Lower lobe of right lung (tissue), 2 donors: ENCODE measurements at regions not wholly inside any gene's neighbourhood (a gene's known extent, or its start where the extent isn't known, plus 50 kb on each side); places are given as distances from the start of the nearest gene placed in this dataset.

Experiments used
- ATAC-seq, 2 donors: fragments of 200-7000 bp; cut with Tn5 transposase; one replicate each; pipeline ENCODE4 v1.9.1; 2020 to 2022; ENCODE audit warnings: mild to moderate bottlenecking in 2 of 2, moderate library complexity in 2 of 2
- DNase-seq: peaks from one replicate; pipeline ENCODE4 v3.0.0-alpha.2; 2020
- H3K27ac ChIP-seq: fragments of 200-600 bp; one replicate; pipeline ENCODE4 v1.8.0; 2022
- H3K27me3 ChIP-seq: fragments of 200-600 bp; one replicate; pipeline ENCODE4 v1.8.0; 2022; ENCODE audit warnings: low read depth
- H3K36me3 ChIP-seq: fragments of 200-600 bp; one replicate; pipeline ENCODE4 v1.8.0; 2022; ENCODE audit warnings: mild to moderate bottlenecking
- H3K4me1 ChIP-seq: fragments of 200-600 bp; one replicate; pipeline ENCODE4 v1.8.0; 2022
- H3K4me3 ChIP-seq: fragments of 200-600 bp; one replicate; pipeline ENCODE4 v1.8.0; 2022; ENCODE audit warnings: mild to moderate bottlenecking
- H3K9me3 ChIP-seq: fragments of 200-600 bp; one replicate; pipeline ENCODE4 v1.8.0; 2022
- intact Hi-C: fragments of 100-400 bp; cut with DNase I; formaldehyde crosslinking; loops from one replicate; pipeline ENCODE4 v1.11.0; 2022
- TF ChIP-seq, protein P1 (sequence below): fragments of 200-600 bp; IDR thresholded peaks from one replicate; pipeline ENCODE4 v1.8.0; 2022; ENCODE audit warnings: antibody characterized with exemption, mild to moderate bottlenecking
- donor health status: DM: no; HTN: yes; CAD: no; lungs with severe emphysema.

- no peaks in the 10 kb centered on the region for H3K36me3 ChIP-seq
- no peaks in the 10 kb centered on the region for H3K4me1 ChIP-seq
- intact Hi-C loops, result no loop called here
- H3K27ac ChIP-seq, result no peak overlapping the region
- no peak overlapping the region for H3K4me3 ChIP-seq
- ATAC-seq, result no peak
- H3K27me3 ChIP-seq, result no peaks in the 10 kb centered on the region
- no peaks in the 10 kb centered on the region for H3K9me3 ChIP-seq
- no peak for DNase-seq
- TF ChIP-seq, protein P1, sequence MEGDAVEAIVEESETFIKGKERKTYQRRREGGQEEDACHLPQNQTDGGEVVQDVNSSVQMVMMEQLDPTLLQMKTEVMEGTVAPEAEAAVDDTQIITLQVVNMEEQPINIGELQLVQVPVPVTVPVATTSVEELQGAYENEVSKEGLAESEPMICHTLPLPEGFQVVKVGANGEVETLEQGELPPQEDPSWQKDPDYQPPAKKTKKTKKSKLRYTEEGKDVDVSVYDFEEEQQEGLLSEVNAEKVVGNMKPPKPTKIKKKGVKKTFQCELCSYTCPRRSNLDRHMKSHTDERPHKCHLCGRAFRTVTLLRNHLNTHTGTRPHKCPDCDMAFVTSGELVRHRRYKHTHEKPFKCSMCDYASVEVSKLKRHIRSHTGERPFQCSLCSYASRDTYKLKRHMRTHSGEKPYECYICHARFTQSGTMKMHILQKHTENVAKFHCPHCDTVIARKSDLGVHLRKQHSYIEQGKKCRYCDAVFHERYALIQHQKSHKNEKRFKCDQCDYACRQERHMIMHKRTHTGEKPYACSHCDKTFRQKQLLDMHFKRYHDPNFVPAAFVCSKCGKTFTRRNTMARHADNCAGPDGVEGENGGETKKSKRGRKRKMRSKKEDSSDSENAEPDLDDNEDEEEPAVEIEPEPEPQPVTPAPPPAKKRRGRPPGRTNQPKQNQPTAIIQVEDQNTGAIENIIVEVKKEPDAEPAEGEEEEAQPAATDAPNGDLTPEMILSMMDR, result no peak
Observed at GRCh38 chr22:47394504-47395440, 632.3 kb downstream of the TBC1D22A start.

DNA sequence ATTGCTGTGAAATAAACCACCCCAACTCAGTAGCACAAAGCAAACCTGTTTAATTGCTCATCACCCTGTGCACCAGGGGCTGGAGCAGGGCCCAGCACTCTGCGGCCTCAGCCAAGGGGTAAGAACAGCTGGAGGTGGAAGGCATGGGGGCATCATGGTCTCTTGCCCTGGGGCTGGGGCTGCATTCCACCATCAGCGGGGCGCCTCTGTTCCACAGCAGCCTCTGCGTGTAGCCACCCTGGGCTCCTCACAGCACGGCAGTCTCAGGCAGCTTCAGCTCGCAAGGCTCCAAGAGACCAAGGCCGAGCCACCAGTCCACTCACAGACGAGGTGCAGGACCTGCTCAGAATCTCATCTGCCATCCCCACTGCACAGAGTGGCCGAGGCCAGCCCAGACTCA lies 630.7 kb downstream of the TBC1D22A start:
- no peaks in the 10 kb centered on the region for H3K9me3 ChIP-seq
- ATAC-seq, result no peak
- no peaks in the 10 kb centered on the region for H3K4me1 ChIP-seq
- no peak for DNase-seq
- intact Hi-C loops, result no loop called here
- H3K27me3 ChIP-seq, result no peaks in the 10 kb centered on the region
- TF ChIP-seq, protein P1, result no peak
- no peak overlapping the region for H3K4me3 ChIP-seq
- no peak overlapping the region for H3K27ac ChIP-seq
- no peaks in the 10 kb centered on the region for H3K36me3 ChIP-seq

- ATAC-seq (no peak), DNase-seq (no peak)
- H3K4me1 ChIP-seq, result no peaks in the 10 kb centered on the region
- no peaks in the 10 kb centered on the region for H3K36me3 ChIP-seq
- no peaks in the 10 kb centered on the region for H3K9me3 ChIP-seq
- intact Hi-C loops, result no loop called here
- no peak overlapping the region for H3K4me3 ChIP-seq
- TF ChIP-seq, protein P1, result no peak
- no peak overlapping the region for H3K27ac ChIP-seq
- H3K27me3 ChIP-seq, result no peaks in the 10 kb centered on the region
Observed at GRCh38 chr22:47392729-47393128, 630.3 kb downstream of the TBC1D22A start.

GRCh38 chr22:47392054-47392347 lies 629.6 kb downstream of the TBC1D22A start:
- no peaks in the 10 kb centered on the region for H3K36me3 ChIP-seq
- H3K27me3 ChIP-seq, result no peaks in the 10 kb centered on the region
- H3K9me3 ChIP-seq, result no peaks in the 10 kb centered on the region
- TF ChIP-seq, protein P1, result no peak
- ATAC-seq (no peak), DNase-seq (no peak)
- no peak overlapping the region for H3K4me3 ChIP-seq
- H3K27ac ChIP-seq, result no peak overlapping the region
- no peaks in the 10 kb centered on the region for H3K4me1 ChIP-seq
- intact Hi-C loops, result no loop called here

DNA sequence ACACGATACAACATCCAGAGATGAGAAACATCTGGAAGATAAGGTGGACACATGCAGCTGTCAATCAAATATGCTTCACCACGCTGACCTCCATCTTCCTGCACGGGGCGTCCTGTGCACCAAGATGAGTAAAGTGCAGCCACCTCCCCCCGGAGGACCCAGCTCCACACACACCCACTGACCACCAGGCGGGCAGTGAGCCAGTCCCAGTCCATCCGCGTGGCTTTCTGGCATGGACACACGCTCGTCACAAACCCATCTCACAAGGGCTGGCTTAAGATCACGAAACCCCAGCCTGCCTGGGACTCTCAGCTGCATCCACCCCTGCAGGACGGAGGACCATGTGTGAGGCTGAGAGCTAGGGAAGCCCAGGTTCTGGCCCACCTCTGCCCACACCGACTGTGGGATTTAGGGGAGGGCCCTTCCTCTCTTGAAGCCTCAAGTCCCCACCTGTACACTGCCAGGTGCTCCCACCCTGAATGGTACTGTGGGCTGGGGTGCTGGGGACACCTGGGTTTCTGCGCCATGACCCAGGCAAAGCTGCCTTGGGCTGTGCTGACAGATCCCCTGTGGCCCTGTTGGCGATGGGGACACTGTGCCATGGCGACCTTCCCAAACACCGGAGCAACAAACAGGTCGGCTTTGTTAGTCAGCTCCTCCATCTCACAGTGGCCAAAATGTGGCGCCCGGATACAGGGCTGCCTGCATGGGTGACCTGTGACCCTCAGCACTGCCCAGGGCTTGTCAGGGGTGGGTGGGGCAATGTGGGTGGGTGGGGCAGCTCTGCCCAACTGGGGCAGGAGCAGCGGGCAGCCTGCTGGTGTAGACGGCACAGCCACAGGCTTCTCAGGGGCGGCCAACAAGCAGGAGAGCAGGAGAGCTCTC lies 629.0 kb downstream of the TBC1D22A start:
- DNase-seq (no peak), ATAC-seq (no peak)
- H3K4me3 ChIP-seq, result no peak overlapping the region
- no peaks in the 10 kb centered on the region for H3K4me1 ChIP-seq
- no peaks in the 10 kb centered on the region for H3K9me3 ChIP-seq
- TF ChIP-seq, protein P1, result no peak
- H3K36me3 ChIP-seq, result no peaks in the 10 kb centered on the region
- intact Hi-C loops, result no loop called here
- no peak overlapping the region for H3K27ac ChIP-seq
- H3K27me3 ChIP-seq, result no peaks in the 10 kb centered on the region
